Panc1 (cell line): ENCODE measurements at regions not wholly inside any gene's neighbourhood (a gene's known extent, or its start where the extent isn't known, plus 50 kb on each side); places are given as distances from the start of the nearest gene placed in this dataset.

Source experiments
- ATAC-seq: fragments of 200-7000 bp; cut with Tn5 transposase; 2 replicates; pipeline ENCODE4 v1.9.1; 2020; ENCODE audit warnings: mild to moderate bottlenecking, moderate library complexity
- BruUV-seq: library from RNA; stranded (reverse); fragments of 400-500 nt; replicated peaks from 2 replicates; lab custom pipeline; 2021; lab: Mats Ljungman, UMichigan
- CTCF ChIA-PET: fragments of 300-600 bp; sonication (Branson Sonifier 250); formaldehyde crosslinking; loops from one replicate; lab custom pipeline; 2022; ENCODE audit warnings: antibody characterized with exemption; lab: Charles Lee
- POLR2A ChIA-PET: fragments of 300-600 bp; sonication (Branson Sonifier 250); formaldehyde crosslinking; loops from one replicate; lab custom pipeline; 2022; ENCODE audit warnings: antibody characterized with exemption; lab: Charles Lee
- DNase-seq: peaks from one replicate; pipeline ENCODE4 v3.0.0-alpha.2; 2010; ENCODE audit warnings: low read depth, low spot score
- H3K27ac ChIP-seq: 2 replicates; pipeline ENCODE4 v1.5.1; 2011; ENCODE audit warnings: mild to moderate bottlenecking, low read length, inconsistent platforms
- H3K27me3 ChIP-seq: fragments of 200-500 bp; sonication (Bioruptor generic); 2 replicates; pipeline ENCODE4 v1.6.0; 2014; ENCODE audit warnings: low read length, inconsistent platforms; ENCODE audit not compliant: control insufficient read depth, insufficient read depth
- H3K36me3 ChIP-seq: fragments of 200-500 bp; sonication (Bioruptor generic); 2 replicates; pipeline ENCODE4 v1.5.1; 2014; ENCODE audit warnings: inconsistent platforms, mild to moderate bottlenecking, low read length, moderate library complexity; ENCODE audit not compliant: control insufficient read depth, insufficient read depth
- H3K4me1 ChIP-seq: 2 replicates; pipeline ENCODE4 v1.5.1; 2011; ENCODE audit warnings: inconsistent platforms, mild to moderate bottlenecking, low read length, moderate library complexity; ENCODE audit not compliant: control insufficient read depth, insufficient read depth
- H3K4me3 ChIP-seq, 2 experiments: 2 replicates each; pipeline ENCODE4 v1.5.1; 2011 to 2012; ENCODE audit warnings: low read depth in 2 of 2, low read length in 2 of 2, mild to moderate bottlenecking in 2 of 2, inconsistent platforms in 1 of 2, moderate library complexity in 1 of 2
- H3K9me3 ChIP-seq: fragments of 200-500 bp; sonication (Bioruptor generic); 2 replicates; pipeline ENCODE4 v1.5.1; 2014; ENCODE audit warnings: low read depth, mild to moderate bottlenecking, inconsistent platforms, low read length, moderate library complexity; ENCODE audit not compliant: control insufficient read depth, insufficient read depth
- CTCF ChIP-seq: fragments of 450-650 bp; IDR thresholded peaks from 2 replicates; pipeline ENCODE4 v1.5.1; 2017; ENCODE audit warnings: mild to moderate bottlenecking
- POLR2AphosphoS5 ChIP-seq: IDR thresholded peaks from 2 replicates; pipeline ENCODE4 v1.6.1; 2012; ENCODE audit warnings: mild to moderate bottlenecking, low read depth, low read length, moderate library complexity
- REST ChIP-seq, 2 experiments: IDR thresholded peaks; 2 replicates each; pipeline ENCODE4 v1.6.1; 2011 to 2012; ENCODE audit warnings: low read depth in 2 of 2, control low read depth in 1 of 2, low read length in 1 of 2, mild to moderate bottlenecking in 1 of 2, moderate library complexity in 1 of 2; ENCODE audit not compliant: insufficient read depth in 1 of 2
- SIN3A ChIP-seq: IDR thresholded peaks from 2 replicates; pipeline ENCODE4 v1.6.1; 2012; ENCODE audit warnings: low read depth, mild to moderate bottlenecking, low read length, moderate library complexity, borderline replicate concordance; ENCODE audit not compliant: insufficient read depth
- TCF7L2 ChIP-seq: IDR thresholded peaks from 2 replicates; pipeline ENCODE4 v1.6.1; 2011; ENCODE audit warnings: mild to moderate bottlenecking, low read depth, low read length, inconsistent platforms
- in situ Hi-C: cut with HindIII; loops from 2 replicates; pipeline ENCODE4 v1.10.0; 2016; ENCODE audit warnings: low sequenced_read_pairs, low pct_unique_long_range_greater_than_20kb
- intact Hi-C: fragments of 100-400 bp; cut with micrococcal nuclease; formaldehyde crosslinking; loops from one replicate; pipeline ENCODE4 v1.10.0; 2022; ENCODE audit not compliant: unreplicated experiment

- intact Hi-C loops (no loop called here), in situ Hi-C loops (no loop called here)
- TF ChIP-seq CTCF: no peak
- TF ChIP-seq POLR2AphosphoS5: no peak
- no peak for TF ChIP-seq SIN3A
- no peak for TF ChIP-seq TCF7L2
- TF ChIP-seq REST (IDR thresholded peaks at IDR 0.05; ENCODE audit: insufficient read depth in 1 of 2, low read depth in 2 of 2, low read length in 1 of 2): no peak
- DNase-seq: no peak
- BruUV-seq: no TSS peak
- Histone ChIP-seq H3K9me3 (no peaks in the 10 kb centered on the region), H3K36me3 (no peaks in the 10 kb centered on the region), H3K4me3 (no peak overlapping the region), H3K27ac (no peak overlapping the region), H3K4me1 (no peaks in the 10 kb centered on the region), H3K27me3 (no peaks in the 10 kb centered on the region)
- CTCF ChIA-PET: no interaction called here
- POLR2A ChIA-PET: no interaction called here
- no peak for ATAC-seq
Observed at GRCh38 chr18:60123031-60123430, 223.2 kb downstream of the PMAIP1 start.

DNA sequence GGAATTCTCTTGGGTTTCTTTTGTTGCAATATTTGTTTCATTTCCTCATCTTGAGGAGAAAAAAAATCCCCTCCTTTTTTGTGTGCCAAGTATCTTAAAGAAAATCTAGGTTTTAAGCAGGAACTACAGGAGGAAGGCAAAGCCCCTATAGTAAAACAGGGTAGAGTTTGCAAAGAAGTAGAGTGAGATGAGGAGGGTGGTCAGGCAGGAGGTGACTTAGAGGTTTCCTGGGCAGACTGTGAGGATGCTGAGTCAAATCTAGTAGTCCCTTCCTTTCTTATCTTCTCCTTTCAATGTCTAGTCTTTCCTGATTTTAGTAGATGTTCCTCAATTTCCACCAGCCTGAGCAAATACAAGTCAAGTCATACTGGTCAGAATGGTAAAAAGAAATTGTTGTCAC, 222.5 kb downstream of the PMAIP1 start:
- H3K4me1 ChIP-seq: no peaks in the 10 kb centered on the region
- no TSS peak for BruUV-seq
- H3K36me3 ChIP-seq: no peaks in the 10 kb centered on the region
- no peak for ATAC-seq
- no peaks in the 10 kb centered on the region for H3K9me3 ChIP-seq
- in situ Hi-C loops (no loop called here), intact Hi-C loops (no loop called here)
- no peak for DNase-seq
- ChIA-PET POLR2A (no interaction called here), CTCF (no interaction called here)
- no peak for TF ChIP-seq SIN3A
- TF ChIP-seq TCF7L2: no peak
- no peak for TF ChIP-seq POLR2AphosphoS5
- TF ChIP-seq REST (IDR thresholded peaks at IDR 0.05; ENCODE audit: insufficient read depth in 1 of 2, low read depth in 2 of 2, low read length in 1 of 2): no peak
- no peak for TF ChIP-seq CTCF
- H3K27ac ChIP-seq: no peak overlapping the region
- no peak overlapping the region for H3K4me3 ChIP-seq
- no peaks in the 10 kb centered on the region for H3K27me3 ChIP-seq
